ENCODE measurements at regions not wholly inside any gene's neighbourhood (a gene's known extent, or its start where the extent isn't known, plus 50 kb on each side); places are given as distances from the start of the nearest gene placed in this dataset.
"Not testable (repeated sequence)": the region's sequence is repeated elsewhere in the genome, so short reads cannot be mapped to it uniquely, and the experiment has no call there.

- Histone ChIP-seq H3K27me3 (no peaks in the 10 kb centered on the region), H3K9me3 (replicated peaks) (no peaks in the 10 kb centered on the region), H3K36me3 (no peaks in the 10 kb centered on the region), H3K4me3 (no peak overlapping the region), H3K4me1 (no peaks in the 10 kb centered on the region), H3K27ac (no peak overlapping the region)
- no peak for DNase-seq
Measured at GRCh38 chr6:103812970-103813369, 1046.7 kb downstream of the HACE1 start.

GRCh38 chr6:103801901-103802479 lies 1057.7 kb downstream of the HACE1 start:
- not testable (repeated sequence) for H3K4me1 ChIP-seq; H3K27me3 ChIP-seq; H3K36me3 ChIP-seq; H3K9me3 ChIP-seq (replicated peaks); H3K4me3 ChIP-seq; H3K27ac ChIP-seq
- peak in 1 of 2 experiments; percentile 5 for DNase-seq

- no peaks in the 10 kb centered on the region for H3K9me3 ChIP-seq (replicated peaks)
- DNase-seq: peak in 1 of 2 experiments; percentile 13
- no peak overlapping the region for H3K4me3 ChIP-seq
- no peak overlapping the region for H3K27ac ChIP-seq
- H3K27me3 ChIP-seq: no peaks in the 10 kb centered on the region
- no peaks in the 10 kb centered on the region for H3K4me1 ChIP-seq
- H3K36me3 ChIP-seq: no peaks in the 10 kb centered on the region
Measured at GRCh38 chr6:103799971-103800670, 1059.6 kb downstream of the HACE1 start.

- DNase-seq: no peak
- no peaks in the 10 kb centered on the region for H3K27me3 ChIP-seq
- H3K4me3 ChIP-seq: no peak overlapping the region
- H3K36me3 ChIP-seq: no peaks in the 10 kb centered on the region
- H3K4me1 ChIP-seq: no peaks in the 10 kb centered on the region
- no peak overlapping the region for H3K27ac ChIP-seq
- H3K9me3 ChIP-seq (replicated peaks): no peaks in the 10 kb centered on the region
Measured at GRCh38 chr6:103798166-103798565, 1061.6 kb downstream of the HACE1 start.

- Histone ChIP-seq H3K27ac (no peak overlapping the region), H3K27me3 (no peaks in the 10 kb centered on the region), H3K9me3 (replicated peaks) (no peaks in the 10 kb centered on the region), H3K4me1 (no peaks in the 10 kb centered on the region), H3K4me3 (no peak overlapping the region), H3K36me3 (no peaks in the 10 kb centered on the region)
- peak in 1 of 2 experiments; percentile 21 for DNase-seq
Measured at GRCh38 chr6:103797738-103798137, 1062.0 kb downstream of the HACE1 start.

GRCh38 chr6:103791458-103791857 lies 1068.3 kb downstream of the HACE1 start:
- Histone ChIP-seq H3K4me1 (no peaks in the 10 kb centered on the region), H3K27ac (no peak overlapping the region), H3K36me3 (no peaks in the 10 kb centered on the region), H3K9me3 (replicated peaks) (no peaks in the 10 kb centered on the region), H3K4me3 (no peak overlapping the region), H3K27me3 (no peaks in the 10 kb centered on the region)
- no peak for DNase-seq

- DNase-seq: no peak
- no peak overlapping the region for H3K4me3 ChIP-seq
- no peaks in the 10 kb centered on the region for H3K9me3 ChIP-seq (replicated peaks)
- no peaks in the 10 kb centered on the region for H3K36me3 ChIP-seq
- H3K4me1 ChIP-seq: no peaks in the 10 kb centered on the region
- 0 out of 2 replicates have a peak, but pooled peaks cover 2% of the 10 kb centered on the region for H3K27me3 ChIP-seq
- no peak overlapping the region for H3K27ac ChIP-seq
Measured at GRCh38 chr6:103784117-103784516, 1075.6 kb downstream of the HACE1 start.

- peak in 1 of 2 experiments; percentile 5 for DNase-seq
- Histone ChIP-seq H3K36me3 (no peaks in the 10 kb centered on the region), H3K4me1 (no peaks in the 10 kb centered on the region), H3K4me3 (no peak overlapping the region), H3K27ac (no peak overlapping the region), H3K27me3 (0 out of 2 replicates have a peak, but pooled peaks cover 2% of the 10 kb centered on the region), H3K9me3 (replicated peaks) (no peaks in the 10 kb centered on the region)
Measured at GRCh38 chr6:103783329-103783728, 1076.4 kb downstream of the HACE1 start.

GRCh38 chr6:103769431-103769830 lies 1090.3 kb downstream of the HACE1 start:
- Histone ChIP-seq H3K27me3 (no peaks in the 10 kb centered on the region), H3K4me1 (peaks cover 3% of the 10 kb centered on the region; the same call in 1 of the 2 replicates), H3K27ac (no peak overlapping the region), H3K4me3 (no peak overlapping the region), H3K36me3 (no peaks in the 10 kb centered on the region), H3K9me3 (replicated peaks) (no peaks in the 10 kb centered on the region)
- no peak for DNase-seq

- Histone ChIP-seq H3K27ac (no peak overlapping the region), H3K27me3 (no peaks in the 10 kb centered on the region), H3K36me3 (no peaks in the 10 kb centered on the region), H3K4me1 (0 out of 2 replicates have a peak, but pooled peaks cover 4% of the 10 kb centered on the region), H3K4me3 (no peak overlapping the region), H3K9me3 (replicated peaks) (no peaks in the 10 kb centered on the region)
- DNase-seq: no peak
Measured at GRCh38 chr6:103750603-103751002, 1109.1 kb downstream of the HACE1 start.

- Histone ChIP-seq H3K4me3 (no peak overlapping the region), H3K27ac (no peak overlapping the region), H3K36me3 (no peaks in the 10 kb centered on the region), H3K9me3 (replicated peaks) (no peaks in the 10 kb centered on the region), H3K27me3 (peaks cover 4% of the 10 kb centered on the region; the same call in 1 of the 2 replicates), H3K4me1 (no peaks in the 10 kb centered on the region)
- no peak for DNase-seq
Measured at GRCh38 chr6:103734016-103734415, 1125.7 kb downstream of the HACE1 start.

- Histone ChIP-seq H3K9me3 (replicated peaks) (no peaks in the 10 kb centered on the region), H3K4me1 (no peaks in the 10 kb centered on the region), H3K27me3 (peaks cover 4% of the 10 kb centered on the region; the same call in 1 of the 2 replicates), H3K4me3 (no peak overlapping the region), H3K27ac (no peak overlapping the region), H3K36me3 (no peaks in the 10 kb centered on the region)
- DNase-seq: no peak
Measured at GRCh38 chr6:103729658-103730057, 1130.1 kb downstream of the HACE1 start.

- Histone ChIP-seq H3K27me3 (no peaks in the 10 kb centered on the region), H3K4me1 (no peaks in the 10 kb centered on the region), H3K36me3 (no peaks in the 10 kb centered on the region), H3K27ac (no peak overlapping the region), H3K9me3 (replicated peaks) (no peaks in the 10 kb centered on the region), H3K4me3 (no peak overlapping the region)
- DNase-seq: no peak
Measured at GRCh38 chr6:103723438-103724322, 1136.0 kb downstream of the HACE1 start.

- Histone ChIP-seq H3K4me1 (no peaks in the 10 kb centered on the region), H3K27ac (no peak overlapping the region), H3K4me3 (no peak overlapping the region), H3K27me3 (no peaks in the 10 kb centered on the region), H3K9me3 (replicated peaks) (no peaks in the 10 kb centered on the region), H3K36me3 (no peaks in the 10 kb centered on the region)
- DNase-seq: no peak
Measured at GRCh38 chr6:103722683-103723082, 1137.0 kb downstream of the HACE1 start.

- Histone ChIP-seq H3K27ac (no peak overlapping the region), H3K27me3 (no peaks in the 10 kb centered on the region), H3K9me3 (replicated peaks) (no peaks in the 10 kb centered on the region), H3K36me3 (no peaks in the 10 kb centered on the region), H3K4me1 (no peaks in the 10 kb centered on the region), H3K4me3 (no peak overlapping the region)
- DNase-seq: no peak
Measured at GRCh38 chr6:103721923-103722322, 1137.8 kb downstream of the HACE1 start.
